Daoy (cell line): ENCODE measurements at regions not wholly inside any gene's neighbourhood (a gene's known extent, or its start where the extent isn't known, plus 50 kb on each side); places are given as distances from the start of the nearest gene placed in this dataset.

ENCODE experiments used
- DNase-seq: peaks from one replicate; pipeline ENCODE4 v3.0.0-alpha.2; 2015; ENCODE audit warnings: low read depth

DNA sequence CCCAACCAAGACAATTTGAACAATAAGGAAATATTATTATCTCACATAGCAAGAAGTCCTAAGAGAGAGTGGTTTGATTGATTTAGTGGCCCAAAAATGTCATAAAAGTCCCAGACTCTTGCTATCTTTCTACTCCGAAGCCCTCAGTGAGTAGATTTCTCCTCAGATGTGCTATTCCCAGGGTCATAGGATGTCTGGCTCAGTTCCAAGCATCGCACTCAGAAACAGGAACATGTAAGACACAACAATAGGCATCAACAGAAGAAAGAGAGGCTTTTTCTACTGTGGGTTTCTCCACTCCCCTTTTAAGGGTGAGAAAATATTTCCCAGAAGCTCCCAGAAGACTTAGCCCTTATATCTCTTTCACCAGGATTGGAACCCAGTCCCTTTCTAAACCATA, 188.1 kb upstream of the CDKN3 start:
- no peak for DNase-seq

DNA sequence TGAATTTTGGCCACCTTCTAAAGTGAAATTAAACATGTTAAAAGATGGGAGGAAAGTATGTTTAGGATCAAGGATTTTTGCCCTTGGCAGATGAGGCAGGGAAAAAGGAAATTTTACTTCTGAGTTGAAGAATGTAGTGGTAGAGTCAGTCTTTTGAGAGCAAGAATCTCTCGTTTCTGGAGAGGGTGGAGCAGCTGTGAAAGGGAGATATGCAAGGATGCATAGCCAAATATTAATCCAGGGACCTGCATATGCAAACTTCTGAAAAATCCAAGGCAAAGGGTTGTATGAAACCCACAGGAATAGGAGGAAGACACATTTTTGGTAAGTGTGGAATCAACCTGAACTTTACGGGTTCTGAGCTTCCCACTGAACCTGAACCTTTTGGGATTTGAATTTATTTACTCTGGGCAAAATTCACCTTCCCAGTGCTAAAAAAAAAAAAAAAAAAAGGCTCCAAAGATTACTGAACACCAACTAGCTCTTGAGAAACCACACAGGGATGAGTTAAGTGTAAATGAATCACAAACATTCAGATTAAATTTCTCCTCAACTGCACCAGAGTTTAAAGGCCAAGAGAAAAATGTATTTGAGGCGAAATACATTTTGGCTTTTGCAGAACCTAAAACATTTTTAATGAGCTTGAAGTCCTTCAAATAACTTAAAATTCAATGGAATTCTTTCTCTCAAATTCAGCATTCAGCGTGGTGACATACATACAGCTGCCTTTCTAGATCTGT, 187.1 kb upstream of the CDKN3 start:
- DNase-seq: peak; percentile 45

DNA sequence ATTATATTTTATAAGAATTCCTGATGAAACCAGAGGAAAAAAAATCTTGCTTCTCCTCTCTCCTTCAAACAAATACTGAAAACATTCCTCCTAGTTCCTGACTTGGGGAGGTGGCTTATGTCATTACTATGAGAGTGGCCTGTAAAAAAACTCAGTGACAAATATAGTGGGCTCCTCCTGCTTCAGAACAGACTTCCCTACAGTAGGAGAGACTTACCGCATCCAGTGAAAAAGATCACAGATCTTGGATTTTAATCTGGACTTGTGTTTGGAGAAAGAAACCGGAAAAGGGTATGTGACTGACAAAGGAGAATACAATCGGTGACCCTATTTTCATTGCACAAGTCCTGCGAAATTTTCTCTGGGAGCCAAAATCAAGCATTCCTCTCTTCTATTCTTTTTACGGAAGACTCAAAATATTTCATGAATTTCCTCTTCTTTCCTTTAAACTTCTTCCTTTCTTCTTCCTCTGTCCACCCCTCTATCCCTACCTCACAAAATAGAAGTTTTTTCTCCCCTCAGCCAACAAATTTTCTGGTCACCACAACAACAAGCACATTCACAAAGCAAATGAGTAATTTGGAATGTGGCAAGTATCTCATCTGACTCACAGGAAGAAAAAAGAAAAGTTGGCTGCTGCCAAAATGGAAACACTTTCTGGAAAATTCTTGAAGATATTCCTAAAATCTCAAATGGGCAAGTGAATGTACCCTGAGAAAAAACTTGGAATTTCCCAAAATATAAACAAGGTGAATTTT, 185.1 kb upstream of the CDKN3 start:
- DNase-seq: peak; percentile 73

DNA sequence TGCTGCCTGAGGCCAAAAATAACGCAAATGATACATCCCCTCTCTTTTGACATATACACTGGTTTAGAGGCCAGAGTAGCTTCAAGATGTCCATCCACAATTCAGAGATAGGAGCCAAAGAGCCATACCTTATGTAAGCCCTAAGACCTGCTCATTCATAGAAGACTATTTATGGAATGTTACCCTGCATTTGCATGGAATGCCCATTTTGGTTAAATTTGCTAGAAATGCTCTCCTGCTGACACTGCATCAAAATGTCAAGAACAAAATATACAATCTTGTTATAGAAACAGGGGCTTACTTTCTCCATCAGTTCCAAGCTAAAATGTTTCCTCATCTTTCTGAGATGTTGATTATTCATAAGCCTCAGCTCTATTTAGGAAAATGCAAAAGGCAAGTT, 183.3 kb upstream of the CDKN3 start:
- DNase-seq: no peak

- DNase-seq: no peak
These were observed 180.0 kb upstream of the CDKN3 start for GRCh38 chr14:54216827-54217226.

DNA sequence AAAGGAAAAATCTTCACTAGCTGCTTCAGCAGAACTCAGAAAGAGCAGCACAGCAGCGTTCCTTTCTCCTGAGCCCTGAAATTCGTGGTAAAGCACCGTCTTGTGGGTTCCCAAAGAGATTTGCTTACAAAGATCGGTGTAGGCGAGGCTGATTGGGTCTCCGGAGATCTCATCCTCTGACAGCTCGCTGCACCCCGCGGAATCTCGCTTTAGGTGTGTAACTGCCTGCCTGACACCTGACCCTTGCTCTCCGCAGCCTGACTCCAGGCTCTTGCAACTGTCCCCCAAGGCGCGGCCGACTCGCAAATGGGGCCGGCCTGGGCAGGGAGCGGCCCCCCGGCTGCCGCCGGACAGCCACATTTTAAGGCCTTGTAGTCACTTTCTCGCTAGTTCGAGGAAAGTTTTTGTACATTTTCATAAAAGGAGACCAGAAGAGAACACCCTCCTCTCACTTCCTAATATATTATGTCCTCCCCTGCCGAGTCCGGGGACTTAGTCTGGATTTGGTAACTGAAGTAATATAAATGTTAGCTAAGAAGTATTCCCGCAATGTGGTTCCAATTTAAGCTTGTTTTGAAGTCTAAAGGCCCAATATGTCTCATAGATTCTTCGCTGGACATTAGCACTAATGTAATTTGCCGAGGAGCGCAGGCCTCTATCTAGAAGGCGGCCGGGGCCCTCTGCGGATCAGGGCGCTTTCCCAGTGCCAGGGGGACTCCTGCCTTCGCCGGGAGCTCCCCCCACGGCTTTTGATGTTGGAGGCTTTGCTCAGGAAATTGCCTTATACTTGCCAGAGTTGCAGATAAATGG, 177.3 kb upstream of the CDKN3 start:
- no peak for DNase-seq

DNA sequence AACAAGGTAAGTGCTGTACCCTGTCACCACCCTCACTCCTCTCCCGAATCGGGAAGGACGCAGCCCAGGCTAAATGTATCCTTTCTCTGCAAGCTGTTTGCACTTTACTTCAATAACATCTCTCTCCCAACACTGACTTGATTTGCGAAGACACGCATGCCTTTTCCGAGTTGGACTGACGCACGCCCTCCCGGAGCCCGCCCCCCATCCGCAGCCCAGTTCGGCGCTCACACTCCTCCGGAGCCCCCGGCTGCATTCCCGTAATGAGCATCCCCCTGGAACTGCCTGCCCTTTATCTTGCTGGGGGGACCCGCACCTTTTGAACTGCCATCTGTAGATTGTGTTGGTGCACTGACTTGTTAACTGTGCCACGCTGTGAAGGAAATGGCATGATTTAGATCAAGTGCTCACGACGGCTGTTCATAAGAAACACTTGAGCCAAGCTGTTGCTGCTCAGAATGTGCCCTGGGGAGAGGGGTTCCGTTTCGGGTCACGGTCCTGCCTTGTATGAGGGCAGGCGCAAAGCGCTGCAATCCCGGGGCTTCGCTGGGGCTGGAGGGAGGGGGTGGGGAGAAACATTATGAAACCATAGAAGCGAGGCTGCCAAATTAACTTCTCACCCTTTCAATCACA, 176.6 kb upstream of the CDKN3 start:
- DNase-seq: no peak

DNA sequence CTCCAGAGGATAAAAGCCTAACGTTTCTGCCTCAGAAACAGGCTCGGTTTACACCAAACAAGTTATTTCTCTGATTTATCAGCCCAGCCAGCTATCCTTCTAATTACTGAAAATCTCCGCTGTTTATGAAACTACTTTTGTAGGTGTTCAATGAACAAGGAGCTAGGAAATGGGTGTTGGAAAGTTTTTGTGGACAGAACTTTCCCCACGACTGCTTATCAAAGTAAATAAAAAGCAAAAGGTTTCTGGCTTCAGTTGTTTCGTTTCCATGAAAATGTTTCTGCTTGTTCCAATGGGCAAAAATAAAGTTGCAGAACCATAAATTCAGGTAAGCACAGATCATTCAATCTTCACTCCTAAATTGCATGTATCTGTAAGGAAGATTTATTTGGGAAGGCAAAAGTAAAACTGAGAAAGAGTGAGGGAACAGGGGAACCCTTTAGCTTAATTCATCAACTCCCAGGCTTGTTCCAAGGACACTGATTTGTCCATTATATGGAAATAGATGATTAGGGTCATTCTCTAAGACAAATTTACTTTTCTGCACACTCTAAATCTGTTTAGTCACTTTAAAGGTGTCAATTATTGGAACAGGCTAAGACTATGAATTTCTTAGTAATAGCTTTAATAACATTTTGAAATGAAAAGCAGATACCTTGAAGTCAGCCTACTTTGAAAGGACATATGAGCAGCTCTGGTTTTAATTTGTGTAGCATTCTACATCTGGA, 175.9 kb upstream of the CDKN3 start:
- DNase-seq: no peak

GRCh38 chr14:54221432-54221803, 175.4 kb upstream of the CDKN3 start:
- DNase-seq: no peak

DNA sequence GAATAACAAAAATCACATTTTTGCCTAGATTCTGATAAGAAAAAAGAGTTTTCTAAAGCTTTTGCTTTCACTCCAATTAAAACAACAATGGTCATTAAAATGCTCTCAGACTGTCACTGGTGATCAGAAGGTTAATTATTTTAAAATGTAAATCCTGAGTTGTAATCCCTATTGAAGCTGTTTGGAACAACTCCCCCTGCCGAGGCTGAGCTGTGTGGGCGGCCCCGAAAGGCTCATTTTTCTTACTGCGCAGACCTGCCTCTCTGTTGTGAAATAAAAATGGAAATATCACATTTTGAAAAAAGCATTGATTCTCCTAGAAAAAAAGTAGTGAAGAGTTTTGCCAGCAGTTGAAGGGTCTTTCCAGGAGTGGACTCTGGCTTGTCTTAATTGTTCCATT, 174.8 kb upstream of the CDKN3 start:
- no peak for DNase-seq

- no peak for DNase-seq
These were observed 172.9 kb upstream of the CDKN3 start for GRCh38 chr14:54223831-54224402.

DNA sequence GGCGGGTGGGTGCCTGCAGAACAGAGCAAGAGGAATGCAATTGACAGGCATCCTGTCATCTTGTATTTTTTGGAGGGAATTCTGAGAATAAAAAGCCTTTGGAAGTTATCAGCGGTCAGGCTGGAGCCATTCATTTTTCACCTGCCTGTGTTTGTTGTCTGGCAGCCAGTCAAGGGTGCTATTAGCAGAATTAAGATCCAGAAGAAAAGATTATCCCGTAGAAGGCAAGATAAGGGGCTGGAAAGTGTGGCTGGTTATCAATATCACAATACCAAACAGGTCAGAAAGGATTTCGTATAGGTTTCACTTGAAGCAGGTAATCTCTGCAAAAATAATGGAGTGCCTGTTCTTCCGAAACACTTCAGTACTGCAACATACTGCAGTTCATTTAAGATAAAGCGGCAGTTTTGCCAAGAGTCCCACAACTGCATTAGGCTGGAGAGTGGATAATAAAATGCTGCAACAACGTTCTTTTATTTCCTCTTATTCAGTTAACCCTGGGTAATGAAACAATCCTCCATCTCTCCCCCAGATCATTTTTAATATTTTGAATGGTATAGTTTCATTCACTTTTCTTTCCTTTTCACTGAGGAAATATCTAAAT, 171.2 kb upstream of the CDKN3 start:
- no peak for DNase-seq

DNA sequence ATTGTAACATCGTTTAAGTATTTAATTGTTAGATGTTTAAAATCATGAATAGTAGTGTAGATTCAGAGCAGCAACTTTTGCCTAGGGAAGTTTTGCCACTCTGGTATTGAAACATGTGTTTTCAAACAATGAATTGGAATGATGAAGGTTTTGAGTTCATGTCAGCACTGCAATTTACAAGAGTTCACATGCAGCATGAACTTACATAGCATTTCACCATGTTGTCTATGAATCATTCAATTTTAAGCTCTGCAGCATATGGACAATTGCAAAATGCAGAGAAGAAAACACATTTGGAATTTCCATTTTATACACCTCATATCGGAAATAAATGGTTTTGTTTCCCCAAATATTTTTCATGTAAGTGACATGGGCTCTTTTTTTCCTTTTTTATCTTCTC, 170.7 kb upstream of the CDKN3 start:
- DNase-seq: no peak

- no peak for DNase-seq
These were observed 170.2 kb upstream of the CDKN3 start for GRCh38 chr14:54226558-54226957.

GRCh38 chr14:54229136-54229535, 167.7 kb upstream of the CDKN3 start:
- DNase-seq: no peak

GRCh38 chr14:54230645-54231044, 166.2 kb upstream of the CDKN3 start:
- no peak for DNase-seq

GRCh38 chr14:54232735-54233134, 164.1 kb upstream of the CDKN3 start:
- DNase-seq: no peak

- DNase-seq: no peak
These were observed 155.3 kb upstream of the CDKN3 start for GRCh38 chr14:54241517-54241916.

GRCh38 chr14:54251356-54251755, 145.5 kb upstream of the CDKN3 start:
- peak; percentile 66 for DNase-seq

- DNase-seq: peak; percentile 89
These were observed 144.6 kb upstream of the CDKN3 start for GRCh38 chr14:54252072-54252730.
